ENCODE measurements at regions not wholly inside any gene's neighbourhood (a gene's known extent, or its start where the extent isn't known, plus 50 kb on each side); places are given as distances from the start of the nearest gene placed in this dataset.

DNA sequence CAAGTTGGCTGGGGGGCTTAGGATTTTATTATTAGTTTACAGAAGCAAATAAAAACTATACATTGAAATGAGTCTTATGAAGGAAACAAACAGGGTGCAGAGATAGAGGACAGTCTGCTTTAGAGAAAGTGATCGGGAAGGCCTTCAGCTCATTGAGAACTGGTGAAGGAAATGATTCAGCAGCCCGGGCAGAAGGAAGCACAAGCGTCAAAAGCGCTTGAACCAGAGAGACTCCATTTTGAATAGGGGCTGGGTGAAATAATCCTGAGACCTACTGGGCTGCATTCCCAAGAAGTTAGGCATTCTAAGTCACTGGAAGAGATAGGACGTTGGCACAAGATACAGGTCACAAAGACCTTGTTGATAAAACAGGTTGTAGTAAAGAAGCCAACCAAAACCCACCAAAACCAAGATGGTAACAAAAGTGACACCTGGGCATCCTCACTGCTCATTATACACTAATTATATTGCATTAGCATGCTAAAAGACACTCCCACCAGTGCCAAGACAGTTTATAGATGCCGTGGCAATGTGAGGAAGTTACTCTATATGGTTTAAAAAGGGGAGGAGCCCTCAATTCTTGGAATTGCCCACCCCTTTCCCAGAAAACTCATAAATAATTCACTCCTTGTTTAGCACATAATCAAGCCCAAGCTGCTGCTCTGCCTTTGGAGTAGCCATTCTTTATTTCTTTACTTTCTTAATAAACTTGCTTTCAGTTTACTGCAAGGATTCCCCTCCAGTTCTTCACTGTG is 83.1 kb upstream of the MPP7 start:
- TF ChIP-seq EP300 (IDR thresholded peaks at IDR 0.05) (no peak), POLR2AphosphoS5 (IDR thresholded peaks at IDR 0.05) (no peak), POLR2A (IDR thresholded peaks at IDR 0.05) (no peak)
- TF ChIP-seq, protein P1, sequence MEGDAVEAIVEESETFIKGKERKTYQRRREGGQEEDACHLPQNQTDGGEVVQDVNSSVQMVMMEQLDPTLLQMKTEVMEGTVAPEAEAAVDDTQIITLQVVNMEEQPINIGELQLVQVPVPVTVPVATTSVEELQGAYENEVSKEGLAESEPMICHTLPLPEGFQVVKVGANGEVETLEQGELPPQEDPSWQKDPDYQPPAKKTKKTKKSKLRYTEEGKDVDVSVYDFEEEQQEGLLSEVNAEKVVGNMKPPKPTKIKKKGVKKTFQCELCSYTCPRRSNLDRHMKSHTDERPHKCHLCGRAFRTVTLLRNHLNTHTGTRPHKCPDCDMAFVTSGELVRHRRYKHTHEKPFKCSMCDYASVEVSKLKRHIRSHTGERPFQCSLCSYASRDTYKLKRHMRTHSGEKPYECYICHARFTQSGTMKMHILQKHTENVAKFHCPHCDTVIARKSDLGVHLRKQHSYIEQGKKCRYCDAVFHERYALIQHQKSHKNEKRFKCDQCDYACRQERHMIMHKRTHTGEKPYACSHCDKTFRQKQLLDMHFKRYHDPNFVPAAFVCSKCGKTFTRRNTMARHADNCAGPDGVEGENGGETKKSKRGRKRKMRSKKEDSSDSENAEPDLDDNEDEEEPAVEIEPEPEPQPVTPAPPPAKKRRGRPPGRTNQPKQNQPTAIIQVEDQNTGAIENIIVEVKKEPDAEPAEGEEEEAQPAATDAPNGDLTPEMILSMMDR (IDR thresholded peaks at IDR 0.05): no peak
